ENCODE measurements at regions not wholly inside any gene's neighbourhood (a gene's known extent, or its start where the extent isn't known, plus 50 kb on each side); places are given as distances from the start of the nearest gene placed in this dataset.

GRCh38 chr5:5628866-5629606, 206.6 kb downstream of the ICE1 start:
- H3K36me3 ChIP-seq, result no peaks in the 10 kb centered on the region
- H3K9me3 ChIP-seq, result 0 out of 2 replicates have a peak, but pooled peaks cover 2% of the 10 kb centered on the region

DNA sequence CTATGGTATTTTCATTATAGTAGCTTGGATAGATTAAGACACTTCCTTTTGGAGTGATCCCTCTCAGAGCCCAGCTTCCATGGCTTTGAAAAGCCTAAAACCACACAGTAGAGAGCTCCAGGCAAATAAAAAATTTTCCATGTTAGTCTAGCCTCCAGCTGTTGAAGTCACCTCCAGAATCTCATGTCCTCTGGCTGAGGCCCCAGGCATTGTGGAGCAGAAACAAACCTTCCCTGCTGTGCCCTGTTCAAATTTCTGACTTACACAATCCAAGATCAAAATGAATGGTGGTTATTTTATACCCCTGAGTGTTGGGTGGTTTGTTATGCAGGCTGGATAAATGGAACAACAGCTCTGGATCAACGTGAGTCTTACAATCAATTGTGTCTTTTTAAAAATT, 203.9 kb downstream of the ICE1 start:
- Histone ChIP-seq H3K4me3 (no peak overlapping the region), H3K36me3 (no peaks in the 10 kb centered on the region), H3K9me3 (0 out of 2 replicates have a peak, but pooled peaks cover 2% of the 10 kb centered on the region), H3K27me3 (no peaks in the 10 kb centered on the region; the same call in 1 of the 2 replicates)
- no peak for DNase-seq

More at GRCh38 chr5:5628866-5629606, 206.6 kb downstream of the ICE1 start:
- DNase-seq, result no peak
- H3K4me3 ChIP-seq, result no peak overlapping the region
- peaks cover 21% of the 10 kb centered on the region for H3K27me3 ChIP-seq

GRCh38 chr5:5625491-5625890, 203.0 kb downstream of the ICE1 start:
- no peaks in the 10 kb centered on the region for H3K36me3 ChIP-seq
- H3K4me3 ChIP-seq, result no peak overlapping the region
- H3K27me3 ChIP-seq, result no peaks in the 10 kb centered on the region
- DNase-seq, result no peak
- 0 out of 2 replicates have a peak, but pooled peaks cover 2% of the 10 kb centered on the region for H3K9me3 ChIP-seq

DNA sequence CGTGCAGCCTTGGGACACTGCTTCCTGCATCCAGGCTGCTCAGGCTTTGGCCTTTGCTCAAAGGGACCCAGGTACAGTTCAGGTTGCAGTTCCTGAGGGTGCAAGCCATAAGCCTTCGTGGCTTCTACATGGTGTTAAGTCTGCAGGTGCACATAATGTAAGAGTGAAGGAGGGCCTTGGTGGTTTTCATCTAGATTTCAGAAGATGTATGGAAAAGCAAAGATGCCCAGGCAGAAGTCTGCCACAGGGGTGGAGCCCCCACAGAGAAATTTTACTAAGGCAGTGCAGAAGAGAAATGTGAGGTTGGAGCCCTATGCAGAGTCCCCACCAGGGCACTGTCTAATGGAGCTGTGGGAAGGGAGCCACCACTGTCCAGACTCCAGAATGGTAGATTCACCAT, 200.9 kb downstream of the ICE1 start:
- H3K9me3 ChIP-seq, result 0 out of 2 replicates have a peak, but pooled peaks cover 2% of the 10 kb centered on the region
- H3K27me3 ChIP-seq, result no peaks in the 10 kb centered on the region
- H3K4me3 ChIP-seq, result no peak overlapping the region
- no peaks in the 10 kb centered on the region for H3K36me3 ChIP-seq
- DNase-seq, result no peak

GRCh38 chr5:5622806-5623205, 200.3 kb downstream of the ICE1 start:
- Histone ChIP-seq H3K36me3 (no peaks in the 10 kb centered on the region), H3K4me3 (no peak overlapping the region), H3K27me3 (no peaks in the 10 kb centered on the region), H3K9me3 (0 out of 2 replicates have a peak, but pooled peaks cover 2% of the 10 kb centered on the region)
- no peak for DNase-seq

GRCh38 chr5:5619546-5619945, 197.1 kb downstream of the ICE1 start:
- Histone ChIP-seq H3K27me3 (peaks cover 5% of the 10 kb centered on the region; the same call in 1 of the 2 replicates), H3K9me3 (no peaks in the 10 kb centered on the region), H3K36me3 (no peaks in the 10 kb centered on the region), H3K4me3 (no peak overlapping the region)
- no peak for DNase-seq

- Histone ChIP-seq H3K9me3 (no peaks in the 10 kb centered on the region), H3K27me3 (peaks cover 5% of the 10 kb centered on the region; the same call in 1 of the 2 replicates), H3K36me3 (no peaks in the 10 kb centered on the region), H3K4me3 (no peak overlapping the region)
- no peak for DNase-seq
These were observed 194.5 kb downstream of the ICE1 start for GRCh38 chr5:5617024-5617423.

DNA sequence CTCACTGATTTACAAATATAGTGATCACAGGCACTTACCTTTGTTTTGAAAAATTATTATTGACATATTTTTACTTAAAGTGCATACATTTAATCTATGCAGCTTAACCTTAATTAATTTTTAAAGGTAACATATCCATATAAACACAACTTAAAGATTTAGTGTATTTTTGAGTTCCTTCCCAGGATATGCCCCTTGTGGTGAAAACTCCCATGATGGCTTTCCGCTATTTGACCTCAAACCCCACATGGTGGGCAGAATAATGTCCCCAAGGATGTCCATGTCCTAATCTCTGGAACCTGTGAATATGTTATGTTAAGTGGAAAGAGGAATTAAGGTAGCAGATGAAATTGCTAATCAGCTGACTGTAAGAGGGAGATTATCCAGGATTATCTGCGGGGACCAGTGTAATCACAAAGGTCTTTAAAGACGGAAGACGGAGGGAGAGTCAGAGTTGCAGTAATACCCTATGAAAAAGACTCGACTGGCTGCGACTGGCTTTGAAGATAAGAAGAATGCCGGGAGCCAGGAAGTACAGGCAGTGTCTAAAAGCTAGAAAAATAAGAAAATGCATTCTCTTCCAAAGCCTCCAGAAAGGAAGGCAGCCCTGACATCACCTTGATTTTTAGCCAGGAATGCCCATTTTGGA, 193.9 kb downstream of the ICE1 start:
- DNase-seq, result no peak
- H3K27me3 ChIP-seq, result peaks cover 5% of the 10 kb centered on the region; the same call in 1 of the 2 replicates
- no peaks in the 10 kb centered on the region for H3K36me3 ChIP-seq
- no peak overlapping the region for H3K4me3 ChIP-seq
- H3K9me3 ChIP-seq, result no peaks in the 10 kb centered on the region

- Histone ChIP-seq H3K9me3 (no peaks in the 10 kb centered on the region), H3K4me3 (no peak overlapping the region), H3K36me3 (no peaks in the 10 kb centered on the region), H3K27me3 (peaks cover 5% of the 10 kb centered on the region; the same call in 1 of the 2 replicates)
- DNase-seq, result no peak
These were observed 193.1 kb downstream of the ICE1 start for GRCh38 chr5:5615569-5615968.

DNA sequence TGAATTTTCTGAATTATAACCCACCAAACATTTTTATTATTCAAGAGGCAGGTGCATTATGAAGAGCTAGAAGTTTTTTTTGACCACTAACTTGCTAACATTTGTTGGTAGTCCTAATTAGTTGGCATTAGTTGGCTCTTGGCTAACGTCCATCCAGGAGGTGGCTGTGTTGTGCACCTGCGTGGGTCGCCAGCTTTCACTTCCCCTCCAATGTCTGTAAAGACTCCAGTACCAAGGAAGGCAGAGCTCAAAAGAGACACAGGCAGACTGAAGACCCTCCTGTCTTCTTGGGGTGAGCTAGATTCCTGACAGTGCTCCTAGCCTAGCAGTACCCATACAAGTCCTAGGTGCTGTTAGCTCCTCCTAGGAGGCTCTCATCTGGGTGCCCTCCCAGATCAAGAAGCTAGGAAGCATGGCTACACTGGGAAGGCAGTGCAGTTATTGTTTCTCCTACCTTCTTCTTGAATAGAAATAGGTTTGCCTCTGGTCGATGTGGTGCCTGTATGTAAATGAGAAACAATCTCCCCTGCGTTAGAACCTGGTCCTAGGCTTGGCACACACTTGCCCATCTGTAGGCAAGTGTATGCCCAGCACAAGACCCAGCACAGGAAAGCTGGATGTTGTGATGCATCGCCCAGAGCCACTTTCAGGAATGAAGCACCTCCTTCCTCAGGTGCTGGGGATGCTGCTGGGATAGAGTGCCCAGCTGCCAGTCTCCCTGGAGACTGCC, 190.9 kb downstream of the ICE1 start:
- no peaks in the 10 kb centered on the region for H3K36me3 ChIP-seq
- H3K27me3 ChIP-seq, result peaks cover 5% of the 10 kb centered on the region
- no peak for DNase-seq
- H3K4me3 ChIP-seq, result no peak overlapping the region
- H3K9me3 ChIP-seq, result no peaks in the 10 kb centered on the region

DNA sequence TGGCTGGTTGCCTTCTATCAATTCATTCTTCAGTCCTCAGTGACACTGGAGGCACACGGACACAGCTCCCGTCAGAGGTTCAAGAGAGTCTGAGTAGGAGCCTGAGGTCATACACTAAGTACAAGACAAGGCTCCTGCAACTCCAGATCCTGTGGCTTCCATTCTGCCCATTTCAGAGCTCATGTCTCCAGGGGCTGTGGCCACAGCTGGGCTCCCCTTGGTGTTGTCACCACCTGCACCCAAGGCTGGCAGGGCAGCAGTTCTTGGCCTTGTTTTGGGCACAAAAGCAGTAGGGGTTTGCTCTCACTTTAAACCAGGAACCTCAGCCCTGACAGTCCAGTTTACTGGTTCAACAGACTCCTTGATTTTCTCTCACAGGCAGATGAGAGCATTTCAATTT, 189.6 kb downstream of the ICE1 start:
- Histone ChIP-seq H3K9me3 (no peaks in the 10 kb centered on the region), H3K36me3 (no peaks in the 10 kb centered on the region), H3K27me3 (peaks cover 3% of the 10 kb centered on the region), H3K4me3 (no peak overlapping the region)
- DNase-seq, result no peak

- H3K27me3 ChIP-seq, result peaks cover 3% of the 10 kb centered on the region
These were observed 187.5 kb downstream of the ICE1 start for GRCh38 chr5:5609935-5610334.

DNA sequence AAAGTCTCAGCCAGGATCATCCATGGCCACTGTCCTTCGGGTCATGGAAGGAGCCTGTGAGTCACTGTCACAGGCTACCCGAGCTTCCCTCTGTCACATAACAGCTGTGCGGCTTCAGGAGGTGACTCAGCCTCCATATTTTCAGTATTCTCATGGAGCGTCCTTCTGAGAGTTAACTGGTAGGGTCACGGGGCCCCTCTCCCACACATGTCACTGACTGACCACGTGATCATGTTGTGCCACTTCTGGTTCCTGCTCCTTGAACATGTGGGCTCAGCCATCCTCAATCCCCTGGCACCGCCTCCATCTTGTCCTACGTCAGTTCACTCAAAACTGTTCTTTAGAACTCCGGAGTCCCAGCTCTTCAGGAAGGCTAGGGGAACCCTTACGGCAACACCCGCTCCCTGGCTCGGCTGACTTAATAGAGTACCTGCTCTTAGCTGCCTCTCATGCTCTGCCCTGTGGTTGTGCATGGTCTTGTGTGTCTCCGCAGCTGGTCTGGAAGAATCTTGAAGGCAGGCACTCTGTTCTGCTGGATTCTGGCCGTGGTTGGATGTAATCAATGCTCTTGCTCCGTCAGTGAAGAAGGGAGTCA, 182.8 kb downstream of the ICE1 start:
- Histone ChIP-seq H3K4me3 (no peak overlapping the region), H3K27me3 (peaks cover 5% of the 10 kb centered on the region), H3K9me3 (no peaks in the 10 kb centered on the region), H3K36me3 (no peaks in the 10 kb centered on the region)
- DNase-seq, result no peak

More at GRCh38 chr5:5609935-5610334, 187.5 kb downstream of the ICE1 start:
- Histone ChIP-seq H3K36me3 (no peaks in the 10 kb centered on the region), H3K4me3 (no peak overlapping the region), H3K9me3 (no peaks in the 10 kb centered on the region)
- no peak for DNase-seq

GRCh38 chr5:5602554-5602953, 180.1 kb downstream of the ICE1 start:
- Histone ChIP-seq H3K4me3 (no peak overlapping the region), H3K9me3 (no peaks in the 10 kb centered on the region), H3K36me3 (no peaks in the 10 kb centered on the region), H3K27me3 (peaks cover 5% of the 10 kb centered on the region)
- DNase-seq, result no peak

DNA sequence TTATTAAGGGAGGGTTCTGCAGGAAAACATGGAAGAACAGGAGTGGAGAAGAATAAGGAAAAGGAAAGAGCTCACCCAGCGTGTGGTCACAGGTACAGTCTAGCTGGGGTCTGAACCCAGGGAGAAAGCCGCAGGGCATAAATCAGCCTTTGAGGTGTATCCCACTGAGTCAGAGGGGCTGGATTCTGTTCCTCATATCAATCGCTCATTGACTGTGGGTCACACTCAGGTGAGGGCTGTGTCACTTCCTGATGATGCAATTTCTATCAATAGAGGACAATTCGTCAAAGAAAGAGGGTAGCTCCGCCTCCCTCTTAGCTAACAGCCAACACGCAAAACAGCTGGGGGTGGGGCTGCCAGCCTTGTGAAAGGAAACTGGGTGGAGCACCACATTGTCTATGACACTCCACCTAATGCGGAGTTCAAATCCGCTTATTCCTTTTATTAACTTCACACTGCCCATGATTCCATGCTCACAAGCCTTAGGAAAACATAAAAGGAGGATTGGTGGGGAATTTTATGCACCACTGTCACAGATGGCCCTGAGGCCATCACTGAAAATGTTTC, 176.2 kb downstream of the ICE1 start:
- no peak for DNase-seq
- no peaks in the 10 kb centered on the region for H3K36me3 ChIP-seq
- peaks cover 2% of the 10 kb centered on the region; the same call in 1 of the 2 replicates for H3K27me3 ChIP-seq
- H3K4me3 ChIP-seq, result no peak overlapping the region
- no peaks in the 10 kb centered on the region for H3K9me3 ChIP-seq

GRCh38 chr5:5593391-5593790, 170.9 kb downstream of the ICE1 start:
- Histone ChIP-seq H3K9me3 (no peaks in the 10 kb centered on the region), H3K4me3 (no peak overlapping the region), H3K36me3 (no peaks in the 10 kb centered on the region), H3K27me3 (no peaks in the 10 kb centered on the region; the same call in 1 of the 2 replicates)
- no peak for DNase-seq

All from MG63 (cell line).